B cell (primary cell): ENCODE measurements at regions not wholly inside any gene's neighbourhood (a gene's known extent, or its start where the extent isn't known, plus 50 kb on each side); places are given as distances from the start of the nearest gene placed in this dataset.

ENCODE experiments used
- ATAC-seq: fragments of 200-7000 bp; cut with Tn5 transposase; one replicate; pipeline ENCODE4 v1.10.0; 2021; ENCODE audit warnings: low read depth, mild to moderate bottlenecking, moderate number of reproducible peaks, moderate library complexity
- CTCF ChIA-PET: fragments of 350-600 bp; sonication (Branson Sonifier 250); formaldehyde crosslinking; loops from one replicate; lab custom pipeline; 2021; ENCODE audit warnings: antibody characterized with exemption, inconsistent platforms; lab: Charles Lee
- POLR2A ChIA-PET: fragments of 350-600 bp; sonication (Branson Sonifier 250); formaldehyde crosslinking; loops from one replicate; lab custom pipeline; 2021; ENCODE audit warnings: antibody characterized with exemption; lab: Charles Lee
- DNase-seq: peaks from one replicate; pipeline ENCODE4 v3.0.0; 2013
- H2AFZ ChIP-seq: 2 replicates; pipeline ENCODE4 v1.6.1; 2012; ENCODE audit warnings: mild to moderate bottlenecking, low read depth, low read length; ENCODE audit not compliant: insufficient read depth, poor library complexity, severe bottlenecking
- H3K27ac ChIP-seq, 2 donors: 1 replicate in 1 of 2; 2 replicates in 1 of 2; pipeline ENCODE4 v1.5.1; 2012 to 2013; ENCODE audit warnings: low read length in 2 of 2, mild to moderate bottlenecking in 2 of 2, moderate library complexity in 1 of 2
- H3K27me3 ChIP-seq, 4 experiments: fragments of 200-600 bp in 1 of 4; sonication (generic) in 1 of 4; replicated peaks in 1 of 4; 1 replicate in 2 of 4; 2 replicates in 2 of 4; pipeline versions ENCODE4 v1.6.1 to v1.7.0; 2013 to 2016; ENCODE audit warnings: low read length in 3 of 4, mild to moderate bottlenecking in 2 of 4, mixed read lengths in 1 of 4, moderate library complexity in 1 of 4; ENCODE audit not compliant: insufficient read depth in 4 of 4, control insufficient read depth in 3 of 4; ENCODE audit errors: control extremely low read depth in 1 of 4
- H3K36me3 ChIP-seq, 2 experiments: replicated peaks in 1 of 2; 1 replicate in 1 of 2; 2 replicates in 1 of 2; pipeline versions ENCODE4 v1.6.1 to v1.7.1; 2013; ENCODE audit warnings: low read length in 1 of 2; ENCODE audit not compliant: insufficient read depth in 2 of 2, control insufficient read depth in 1 of 2; ENCODE audit errors: control extremely low read depth in 1 of 2, extremely low read depth in 1 of 2
- H3K4me1 ChIP-seq, 2 donors: fragments of 200-600 bp in 1 of 2; sonication (generic) in 1 of 2; 1 replicate in 1 of 2; 2 replicates in 1 of 2; pipeline versions ENCODE4 v1.5.1 to v1.6.1; 2013 to 2017; ENCODE audit warnings: low read length in 2 of 2; ENCODE audit not compliant: control insufficient read depth in 2 of 2, insufficient read depth in 2 of 2
- H3K4me2 ChIP-seq: replicated peaks from 2 replicates; pipeline ENCODE3; 2012; ENCODE audit warnings: mild to moderate bottlenecking, low read depth, low read length; ENCODE audit not compliant: poor library complexity, severe bottlenecking
- H3K4me3 ChIP-seq, 5 experiments: fragments of 200-600 bp in 1 of 5; sonication (generic) in 1 of 5; 1 replicate in 3 of 5; 2 replicates in 2 of 5; pipeline versions ENCODE4 v1.5.1 to v1.7.0; 2011 to 2016; ENCODE audit warnings: low read length in 4 of 5, mild to moderate bottlenecking in 4 of 5, low read depth in 2 of 5, control low read depth in 1 of 5, moderate library complexity in 1 of 5; ENCODE audit not compliant: insufficient read depth in 1 of 5; ENCODE audit errors: control extremely low read depth in 1 of 5, extremely low read depth in 1 of 5
- H3K79me2 ChIP-seq: fragments of 200-600 bp; sonication (generic); one replicate; pipeline ENCODE4 v1.6.0; 2016; ENCODE audit warnings: low read length; ENCODE audit not compliant: control insufficient read depth, insufficient read depth
- H3K9ac ChIP-seq: fragments of 200-600 bp; sonication (generic); 2 replicates; pipeline ENCODE4 v1.6.1; 2017; ENCODE audit warnings: mild to moderate bottlenecking, low read length, moderate library complexity
- H3K9me3 ChIP-seq, 3 donors: one replicate each; pipeline versions ENCODE4 v1.6.1 to v1.7.1; 2013; ENCODE audit warnings: low read length in 2 of 3; ENCODE audit not compliant: control insufficient read depth in 2 of 3, insufficient read depth in 1 of 3; ENCODE audit errors: control extremely low read depth in 1 of 3
- H4K20me1 ChIP-seq: 2 replicates; pipeline ENCODE4 v1.6.0; 2012; ENCODE audit warnings: mild to moderate bottlenecking, low read length; ENCODE audit not compliant: insufficient read depth, control insufficient read depth, poor library complexity, severe bottlenecking
- H3K27ac Mint-ChIP-seq: one replicate; pipeline ENCODE4 v1.8.0; 2021; ENCODE audit warnings: mixed read lengths
- H3K27me3 Mint-ChIP-seq: one replicate; pipeline ENCODE4 v1.8.0; 2021; ENCODE audit warnings: mixed read lengths
- H3K4me1 Mint-ChIP-seq: one replicate; pipeline ENCODE4 v1.8.0; 2021; ENCODE audit warnings: mixed read lengths
- H3K4me3 Mint-ChIP-seq: one replicate; pipeline ENCODE4 v1.8.0; 2021; ENCODE audit warnings: mixed read lengths
- H3K9me3 Mint-ChIP-seq: one replicate; pipeline ENCODE4 v1.8.0; 2022; ENCODE audit warnings: mixed read lengths; ENCODE audit not compliant: insufficient read depth
- CTCF ChIP-seq: fragments of 200-600 bp; IDR thresholded peaks from one replicate; pipeline ENCODE4 v1.8.0; 2022; ENCODE audit warnings: antibody characterized with exemption, mild to moderate bottlenecking
- EZH2 ChIP-seq: IDR thresholded peaks from 2 replicates; pipeline ENCODE4 v1.6.1; 2012; ENCODE audit warnings: borderline replicate concordance, low read depth, mild to moderate bottlenecking, moderate library complexity, low read length; ENCODE audit not compliant: insufficient read depth, poor library complexity, severe bottlenecking
- WGBS: methylation state at CpG from one replicate; pipeline ENCODE4 v1.1.5; 2013; ENCODE audit warnings: missing lambda C conversion rate; ENCODE audit not compliant: insufficient coverage; 5-methylcytosine and 5-hydroxymethylcytosine counted together
- intact Hi-C: fragments of 100-400 bp; cut with micrococcal nuclease; formaldehyde crosslinking; loops from one replicate; pipeline ENCODE4 v1.10.0; 2022

- no peak overlapping the region for H3K27ac Mint-ChIP-seq
- Histone ChIP-seq H3K4me1 (no peaks in the 10 kb centered on the region), H3K9me3 (peaks cover 0 to 12% (median 0%) of the 10 kb centered on the region in 3 donors), H4K20me1 (no peaks in the 10 kb centered on the region), H2AFZ (no peak overlapping the region), H3K79me2 (no peaks in the 10 kb centered on the region), H3K4me3 (no peak overlapping the region), H3K36me3 (no peaks in the 10 kb centered on the region), H3K27me3 (peaks cover 0 to 2% (median under 1%) of the 10 kb centered on the region in 4 experiments), H3K4me2 (no peak overlapping the region), H3K27ac (no peak overlapping the region), H3K9ac (no peak overlapping the region)
- no peak for ATAC-seq
- CTCF ChIA-PET = no interaction called here
- H3K4me3 Mint-ChIP-seq = no peak overlapping the region
- TF ChIP-seq EZH2 (no peak), CTCF (no peak)
- intact Hi-C loops = no loop called here
- peaks cover 10% of the 10 kb centered on the region for H3K9me3 Mint-ChIP-seq
- H3K27me3 Mint-ChIP-seq = peaks cover 8% of the 10 kb centered on the region
- no peaks in the 10 kb centered on the region for H3K4me1 Mint-ChIP-seq
- no peak for DNase-seq
- WGBS = 92% methylated on average over 22 of the region's 26 CpGs
- POLR2A ChIA-PET = no interaction called here
Observed at GRCh38 chr6:167669870-167670802, 156.6 kb upstream of the AFDN start.

GRCh38 chr6:167670938-167671338 is 155.8 kb upstream of the AFDN start:
- 94% methylated on average over 7 of the region's 7 CpGs for WGBS
- ChIA-PET CTCF (no interaction called here), POLR2A (no interaction called here)
- H3K4me1 ChIP-seq = no peaks in the 10 kb centered on the region
- intact Hi-C loops = no loop called here
- H3K4me2 ChIP-seq = no peak overlapping the region
- H3K79me2 ChIP-seq = no peaks in the 10 kb centered on the region
- DNase-seq = no peak
- H3K27ac Mint-ChIP-seq = no peak overlapping the region
- H3K4me3 ChIP-seq = no peak overlapping the region
- H3K27ac ChIP-seq = no peak overlapping the region
- H3K27me3 Mint-ChIP-seq = peaks cover 16% of the 10 kb centered on the region
- H3K9me3 Mint-ChIP-seq = peaks cover 10% of the 10 kb centered on the region
- H3K36me3 ChIP-seq = no peaks in the 10 kb centered on the region
- no peak overlapping the region for H3K9ac ChIP-seq
- no peak for TF ChIP-seq CTCF
- TF ChIP-seq EZH2 = no peak
- H3K4me3 Mint-ChIP-seq = no peak overlapping the region
- H3K4me1 Mint-ChIP-seq = no peaks in the 10 kb centered on the region
- peaks cover 0 to 12% (median 0%) of the 10 kb centered on the region in 3 donors for H3K9me3 ChIP-seq
- H2AFZ ChIP-seq = no peak overlapping the region
- H4K20me1 ChIP-seq = no peaks in the 10 kb centered on the region
- H3K27me3 ChIP-seq = peaks cover 0 to 6% (median 2%) of the 10 kb centered on the region in 4 experiments
- no peak for ATAC-seq
